Right lobe of liver (tissue), 6 donors: ENCODE measurements at regions not wholly inside any gene's neighbourhood (a gene's known extent, or its start where the extent isn't known, plus 50 kb on each side); places are given as distances from the start of the nearest gene placed in this dataset.

Source experiments
- ATAC-seq, 4 donors: fragments of 200-7000 bp; cut with Tn5 transposase; one replicate each; pipeline ENCODE4 v1.9.1; 2020; ENCODE audit warnings: mild to moderate bottlenecking in 4 of 4, moderate library complexity in 4 of 4
- DNase-seq, 3 donors: peaks; one replicate each; pipeline ENCODE4 v3.0.0-alpha.2; 2020
- H3K27ac ChIP-seq, 3 donors: fragments of 200-600 bp; one replicate each; pipeline ENCODE4 v1.8.0; 2022
- H3K27me3 ChIP-seq, 2 donors: fragments of 200-600 bp; one replicate each; pipeline ENCODE4 v1.8.0; 2022
- H3K36me3 ChIP-seq, 4 donors: fragments of 200-600 bp; sonication (generic) in 1 of 4; one replicate each; pipeline versions ENCODE4 v1.5.1 to v1.8.0; 2017 to 2022; ENCODE audit warnings: control low read depth in 1 of 4
- H3K4me1 ChIP-seq, 4 donors: fragments of 200-600 bp; sonication (generic) in 1 of 4; one replicate each; pipeline versions ENCODE4 v1.5.1 to v1.8.0; 2017 to 2022; ENCODE audit warnings: control low read depth in 1 of 4
- H3K4me3 ChIP-seq, 3 donors: fragments of 200-600 bp; one replicate each; pipeline ENCODE4 v1.8.0; 2022
- H3K9me3 ChIP-seq, 4 donors: fragments of 200-600 bp; sonication (generic) in 1 of 4; one replicate each; pipeline versions ENCODE4 v1.5.1 to v1.8.0; 2017 to 2022; ENCODE audit warnings: control low read depth in 1 of 4
- CTCF ChIP-seq, 4 donors: fragments of 200-600 bp in 3 of 4; fragments of 450-650 bp in 1 of 4; IDR thresholded peaks; one replicate each; pipeline versions ENCODE4 v1.5.1 to v1.8.0; 2016 to 2022; ENCODE audit warnings: antibody characterized with exemption in 4 of 4, mild to moderate bottlenecking in 2 of 4
- POLR2A ChIP-seq: fragments of 450-650 bp; IDR thresholded peaks from one replicate; pipeline ENCODE4 v1.6.1; 2017; ENCODE audit warnings: antibody characterized with exemption, mild to moderate bottlenecking
- WGBS: methylation state at CpG from one replicate; pipeline ENCODE4 v1.1.6; 2018; ENCODE audit warnings: low coverage, low lambda C conversion rate; ENCODE audit not compliant: insufficient coverage; ENCODE audit errors: missing lambda C conversion rate; 5-methylcytosine and 5-hydroxymethylcytosine counted together
- intact Hi-C, 2 donors: fragments of 100-400 bp; cut with DNase I; formaldehyde crosslinking; loops; one replicate each; pipeline versions ENCODE4 v1.11.2 to v1.14.1; 2022
- donor health status: DM: no; HTN: yes; CAD: no.
- donor health status: DM: no; HTN: no; CAD: no.
- donor health status: DM: no; HTN: no; CAD: no.
- donor health status: DM: no; HTN: yes; CAD: no.
- donor health status: DM: no; HTN: yes; CAD: no.

- intact Hi-C loops, result no loop called here
- H3K36me3 ChIP-seq, result no peaks in the 10 kb centered on the region
- no peaks in the 10 kb centered on the region for H3K4me1 ChIP-seq
- no peaks in the 10 kb centered on the region for H3K9me3 ChIP-seq
- no peaks in the 10 kb centered on the region for H3K27me3 ChIP-seq
- ATAC-seq, result no peak
- no peak for TF ChIP-seq CTCF (IDR thresholded peaks at IDR 0.05)
- TF ChIP-seq POLR2A, result no peak
- H3K27ac ChIP-seq, result no peak overlapping the region
- H3K4me3 ChIP-seq, result no peak overlapping the region
- DNase-seq, result no peak
These were observed 279.4 kb upstream of the PDGFD start for GRCh38 chr11:104443387-104443786.

GRCh38 chr11:104442321-104442720 lies 278.4 kb upstream of the PDGFD start:
- no peak for TF ChIP-seq CTCF (IDR thresholded peaks at IDR 0.05)
- no peak for TF ChIP-seq POLR2A

DNA sequence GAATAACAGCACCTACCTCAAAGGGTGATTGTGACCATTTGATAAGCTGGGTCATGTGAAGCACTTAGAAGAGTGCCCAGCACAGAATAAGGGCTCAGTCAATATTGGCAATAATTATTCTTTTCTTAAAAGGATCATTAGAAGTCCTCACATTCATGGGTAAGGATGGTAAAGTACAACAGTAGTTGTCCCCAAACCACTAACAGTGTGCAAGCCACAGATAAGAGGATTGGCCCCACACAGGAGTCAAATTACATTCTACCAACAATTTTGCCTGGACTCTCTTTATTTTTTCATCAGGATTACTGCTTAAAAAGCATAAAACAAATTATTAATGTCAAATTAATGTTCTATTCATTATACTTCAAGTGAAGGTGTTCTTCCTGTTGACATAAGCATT lies 271.5 kb upstream of the PDGFD start:
- Histone ChIP-seq H3K4me3 (no peak overlapping the region), H3K36me3 (no peaks in the 10 kb centered on the region), H3K27me3 (no peaks in the 10 kb centered on the region), H3K27ac (no peak overlapping the region), H3K4me1 (no peaks in the 10 kb centered on the region), H3K9me3 (no peaks in the 10 kb centered on the region)
- DNase-seq (no peak), ATAC-seq (no peak)
- intact Hi-C loops, result no loop called here
- TF ChIP-seq CTCF (IDR thresholded peaks at IDR 0.05) (no peak), POLR2A (no peak)

More at GRCh38 chr11:104442321-104442720, 278.4 kb upstream of the PDGFD start:
- Histone ChIP-seq H3K9me3 (no peaks in the 10 kb centered on the region), H3K4me1 (no peaks in the 10 kb centered on the region), H3K27ac (no peak overlapping the region), H3K36me3 (no peaks in the 10 kb centered on the region), H3K4me3 (no peak overlapping the region), H3K27me3 (no peaks in the 10 kb centered on the region)
- no peak for DNase-seq
- intact Hi-C loops, result no loop called here
- no peak for ATAC-seq
- 11% methylated on average over 1 of the region's 1 CpG for WGBS

GRCh38 chr11:104433751-104434150 lies 269.8 kb upstream of the PDGFD start:
- Histone ChIP-seq H3K4me3 (no peak overlapping the region), H3K9me3 (no peaks in the 10 kb centered on the region), H3K36me3 (no peaks in the 10 kb centered on the region), H3K27me3 (no peaks in the 10 kb centered on the region), H3K27ac (no peak overlapping the region), H3K4me1 (no peaks in the 10 kb centered on the region)
- WGBS, result 39% methylated on average over 3 of the region's 3 CpGs
- intact Hi-C loops, result no loop called here
- ATAC-seq (no peak), DNase-seq (no peak)
- TF ChIP-seq POLR2A, result no peak
- no peak for TF ChIP-seq CTCF (IDR thresholded peaks at IDR 0.05)

GRCh38 chr11:104432981-104433380 lies 269.0 kb upstream of the PDGFD start:
- Histone ChIP-seq H3K4me1 (no peaks in the 10 kb centered on the region), H3K4me3 (no peak overlapping the region), H3K27me3 (no peaks in the 10 kb centered on the region), H3K9me3 (no peaks in the 10 kb centered on the region), H3K36me3 (no peaks in the 10 kb centered on the region), H3K27ac (no peak overlapping the region)
- DNase-seq (no peak), ATAC-seq (no peak)
- 44% methylated on average over 1 of the region's 1 CpG for WGBS
- intact Hi-C loops, result no loop called here
- TF ChIP-seq CTCF (IDR thresholded peaks at IDR 0.05) (no peak), POLR2A (no peak)
